Nephron (organoid): ENCODE measurements at regions not wholly inside any gene's neighbourhood (a gene's known extent, or its start where the extent isn't known, plus 50 kb on each side); places are given as distances from the start of the nearest gene placed in this dataset.
"Not testable (repeated sequence)": the region's sequence is repeated elsewhere in the genome, so short reads cannot be mapped to it uniquely, and the experiment has no call there.

Source experiments
- H3K27ac Mint-ChIP-seq, 3 experiments: 2 replicates each; pipeline ENCODE4 v1.8.0; 2020; ENCODE audit warnings: mixed read lengths in 3 of 3, mild to moderate bottlenecking in 2 of 3, moderate library complexity in 1 of 3
- H3K27me3 Mint-ChIP-seq: 2 replicates; pipeline ENCODE4 v1.8.0; 2021; ENCODE audit warnings: low read depth, mild to moderate bottlenecking, moderate library complexity, mixed read lengths
- H3K36me3 Mint-ChIP-seq: 2 replicates; pipeline ENCODE4 v1.8.0; 2020; ENCODE audit warnings: low read depth, mixed read lengths
- H3K4me1 Mint-ChIP-seq: 2 replicates; pipeline ENCODE4 v1.8.0; 2020; ENCODE audit warnings: mixed read lengths
- H3K4me3 Mint-ChIP-seq, 3 experiments: 2 replicates each; pipeline ENCODE4 v1.8.0; 2020; ENCODE audit warnings: mild to moderate bottlenecking in 3 of 3, mixed read lengths in 3 of 3, moderate library complexity in 2 of 3
- H3K9me3 Mint-ChIP-seq: 2 replicates; pipeline ENCODE4 v1.8.0; 2020; ENCODE audit warnings: mixed read lengths
- TF ChIP-seq, protein P1 (sequence below), 3 experiments: fragments of 200-600 bp; sonication (generic); IDR thresholded peaks; one replicate each; pipeline ENCODE4 v1.5.0; 2021; ENCODE audit warnings: antibody characterized with exemption in 3 of 3; ENCODE audit not compliant: unreplicated experiment in 3 of 3

DNA sequence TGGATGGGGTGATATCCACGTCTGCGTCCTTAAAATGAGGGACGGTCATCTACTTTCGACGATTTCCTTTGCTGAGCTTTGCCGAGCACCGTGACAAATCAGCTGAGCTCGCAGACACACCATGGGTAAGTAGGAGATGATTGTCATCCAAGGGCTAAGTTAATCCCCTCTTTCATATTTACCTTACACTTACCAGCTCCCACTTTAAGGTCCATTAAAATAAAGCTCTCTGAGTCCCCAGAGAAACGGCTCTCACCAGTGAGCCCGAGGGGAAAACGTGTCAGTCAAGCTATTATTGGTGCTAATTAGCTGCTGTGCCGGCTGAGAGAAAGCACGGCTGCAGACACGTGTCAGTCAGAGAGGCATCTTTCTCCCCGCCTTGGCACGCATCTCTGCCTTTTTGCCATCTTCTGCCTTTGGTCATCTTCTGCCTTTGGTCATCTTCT lies 72.2 kb downstream of the CRLF2 start:
- Mint-ChIP-seq H3K27ac (no peak overlapping the region), H3K27me3 (peaks cover 32% of the 10 kb centered on the region), H3K9me3 (no peaks in the 10 kb centered on the region), H3K4me3 (no peak overlapping the region), H3K4me1 (no peaks in the 10 kb centered on the region), H3K36me3 (no peaks in the 10 kb centered on the region)
- TF ChIP-seq, protein P1, sequence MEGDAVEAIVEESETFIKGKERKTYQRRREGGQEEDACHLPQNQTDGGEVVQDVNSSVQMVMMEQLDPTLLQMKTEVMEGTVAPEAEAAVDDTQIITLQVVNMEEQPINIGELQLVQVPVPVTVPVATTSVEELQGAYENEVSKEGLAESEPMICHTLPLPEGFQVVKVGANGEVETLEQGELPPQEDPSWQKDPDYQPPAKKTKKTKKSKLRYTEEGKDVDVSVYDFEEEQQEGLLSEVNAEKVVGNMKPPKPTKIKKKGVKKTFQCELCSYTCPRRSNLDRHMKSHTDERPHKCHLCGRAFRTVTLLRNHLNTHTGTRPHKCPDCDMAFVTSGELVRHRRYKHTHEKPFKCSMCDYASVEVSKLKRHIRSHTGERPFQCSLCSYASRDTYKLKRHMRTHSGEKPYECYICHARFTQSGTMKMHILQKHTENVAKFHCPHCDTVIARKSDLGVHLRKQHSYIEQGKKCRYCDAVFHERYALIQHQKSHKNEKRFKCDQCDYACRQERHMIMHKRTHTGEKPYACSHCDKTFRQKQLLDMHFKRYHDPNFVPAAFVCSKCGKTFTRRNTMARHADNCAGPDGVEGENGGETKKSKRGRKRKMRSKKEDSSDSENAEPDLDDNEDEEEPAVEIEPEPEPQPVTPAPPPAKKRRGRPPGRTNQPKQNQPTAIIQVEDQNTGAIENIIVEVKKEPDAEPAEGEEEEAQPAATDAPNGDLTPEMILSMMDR (IDR thresholded peaks at IDR 0.05; ENCODE audit: unreplicated experiment in 3 of 3), result no peak

DNA sequence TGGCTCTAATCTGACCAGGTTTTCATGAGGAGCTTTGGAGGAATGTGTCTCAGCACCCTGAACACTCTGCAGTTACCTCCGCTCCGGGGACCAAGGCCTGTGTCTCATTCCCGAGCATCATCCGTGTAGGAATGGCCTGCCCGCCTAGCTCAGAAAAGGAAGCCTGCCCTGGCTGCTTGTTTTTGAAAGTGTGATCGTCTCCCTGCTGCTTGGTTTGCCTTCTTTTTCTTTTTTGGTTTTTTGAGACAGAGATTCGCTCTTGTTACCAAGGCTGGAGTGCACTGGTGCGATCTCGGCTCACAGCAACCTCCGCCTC lies 73.3 kb downstream of the CRLF2 start:
- Mint-ChIP-seq H3K36me3 (no peaks in the 10 kb centered on the region), H3K4me1 (no peaks in the 10 kb centered on the region), H3K27ac (no peak overlapping the region), H3K27me3 (peaks cover 28% of the 10 kb centered on the region), H3K4me3 (no peak overlapping the region), H3K9me3 (no peaks in the 10 kb centered on the region)
- TF ChIP-seq, protein P1 (IDR thresholded peaks at IDR 0.05; ENCODE audit: unreplicated experiment in 3 of 3), result no peak

DNA sequence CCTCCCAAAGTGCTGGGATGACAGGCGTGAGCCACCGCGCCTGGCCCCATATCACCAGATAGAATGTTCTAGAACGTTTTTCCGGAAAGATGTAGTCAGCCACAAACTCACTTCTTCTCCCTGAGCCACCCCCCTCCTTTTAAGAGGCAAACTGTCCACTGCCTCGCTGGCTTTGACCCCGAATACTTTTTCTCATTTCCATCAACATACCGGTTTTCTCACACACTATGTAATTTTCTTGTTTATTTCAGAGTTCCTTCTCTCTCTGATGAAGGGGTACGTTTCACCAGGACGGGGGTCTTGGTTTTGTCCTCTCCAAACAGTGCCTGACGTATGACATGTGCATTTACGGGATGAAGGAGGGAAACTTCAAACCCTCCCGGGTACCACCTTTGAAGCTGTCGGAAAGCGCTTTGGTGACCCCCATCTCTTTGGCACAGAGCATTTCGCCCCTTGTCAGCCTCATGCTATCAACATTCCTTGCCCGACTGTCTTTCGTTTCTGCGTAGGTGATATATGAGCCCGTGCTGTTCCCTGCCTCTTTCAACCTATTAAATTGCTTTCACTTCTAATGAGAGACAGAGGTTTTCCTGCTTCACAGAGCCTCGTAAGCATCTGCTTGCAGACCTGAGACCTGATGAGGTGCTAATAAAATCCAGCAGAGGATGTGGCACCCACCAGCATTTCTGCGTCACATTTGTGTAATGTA lies 73.8 kb downstream of the CRLF2 start:
- Mint-ChIP-seq H3K27me3 (peaks cover 27% of the 10 kb centered on the region), H3K36me3 (no peaks in the 10 kb centered on the region), H3K4me3 (no peak overlapping the region), H3K9me3 (no peaks in the 10 kb centered on the region), H3K27ac (no peak overlapping the region), H3K4me1 (no peaks in the 10 kb centered on the region)
- TF ChIP-seq, protein P1 (IDR thresholded peaks at IDR 0.05; ENCODE audit: unreplicated experiment in 3 of 3), result no peak

DNA sequence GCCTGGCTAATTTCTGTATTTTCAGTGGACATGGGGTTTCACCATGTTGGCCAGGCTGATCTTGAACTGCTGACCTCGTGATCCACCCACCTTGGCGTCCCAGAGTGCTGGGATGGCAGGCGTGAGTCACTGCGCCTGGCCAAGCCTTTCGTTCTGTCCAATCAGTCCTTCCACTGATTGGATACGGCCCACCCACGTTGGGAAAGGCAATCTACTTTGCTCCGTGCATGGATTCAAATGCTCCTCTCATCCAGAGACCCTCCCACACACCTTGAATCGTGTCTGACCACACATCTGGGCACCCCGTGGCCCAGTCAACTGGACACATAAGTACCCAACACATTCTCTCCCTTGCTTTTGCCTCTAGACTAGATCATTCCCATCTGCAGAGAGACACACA lies 74.9 kb downstream of the CRLF2 start:
- H3K36me3 Mint-ChIP-seq, result no peaks in the 10 kb centered on the region
- H3K9me3 Mint-ChIP-seq, result no peaks in the 10 kb centered on the region
- TF ChIP-seq, protein P1 (IDR thresholded peaks at IDR 0.05; ENCODE audit: unreplicated experiment in 3 of 3), result no peak
- H3K4me1 Mint-ChIP-seq, result no peaks in the 10 kb centered on the region
- no peak overlapping the region for H3K27ac Mint-ChIP-seq
- no peak overlapping the region for H3K4me3 Mint-ChIP-seq
- peaks cover 27% of the 10 kb centered on the region for H3K27me3 Mint-ChIP-seq

DNA sequence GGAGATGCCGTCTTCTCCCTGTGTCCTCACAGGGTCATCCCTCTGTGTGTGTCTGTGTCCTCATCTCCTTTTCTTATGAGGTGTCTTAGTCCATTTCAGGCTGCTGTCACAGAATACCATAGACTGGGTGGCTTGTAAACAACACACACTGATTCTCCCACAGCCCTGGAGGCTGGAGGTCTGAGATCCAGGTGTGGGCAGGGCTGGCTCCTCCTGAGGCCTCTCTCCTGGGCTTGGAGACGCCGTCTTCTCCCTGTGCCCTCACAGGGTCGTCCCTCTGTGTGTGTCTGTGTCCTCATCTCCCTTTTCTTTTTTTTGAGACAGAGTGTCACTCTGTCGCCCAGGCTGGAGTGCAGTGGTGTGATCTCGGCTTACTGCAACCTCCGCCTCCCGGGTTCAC lies 75.9 kb downstream of the CRLF2 start:
- not testable (repeated sequence) for H3K36me3 Mint-ChIP-seq, H3K4me3 Mint-ChIP-seq

DNA sequence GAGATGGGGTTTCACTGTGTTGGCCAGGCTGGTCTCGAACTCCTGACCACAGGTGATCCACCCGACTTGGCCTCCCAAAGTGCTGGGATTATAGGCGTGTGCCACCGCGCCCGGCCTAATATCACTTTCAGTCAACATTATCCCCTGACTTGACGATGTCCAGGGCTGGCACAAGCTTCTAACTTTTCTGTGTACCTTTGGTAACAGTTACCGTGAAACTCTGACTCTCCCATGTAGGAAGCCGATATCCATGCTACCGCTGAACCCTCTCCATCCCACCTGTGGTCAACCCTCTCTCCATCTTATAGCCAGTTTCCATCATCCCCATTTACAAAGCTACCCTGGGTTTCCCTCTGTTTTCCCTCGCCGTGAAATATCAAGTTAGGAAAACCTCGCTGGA lies 77.5 kb downstream of the CRLF2 start:
- Mint-ChIP-seq H3K4me1 (no peaks in the 10 kb centered on the region), H3K27ac (no peak overlapping the region), H3K27me3 (peaks cover 20% of the 10 kb centered on the region), H3K4me3 (no peak overlapping the region), H3K36me3 (no peaks in the 10 kb centered on the region), H3K9me3 (no peaks in the 10 kb centered on the region)
- TF ChIP-seq, protein P1 (IDR thresholded peaks at IDR 0.05; ENCODE audit: unreplicated experiment in 3 of 3), result no peak

More for the DNA sequence above, 75.9 kb downstream of the CRLF2 start:
- not testable (repeated sequence) for H3K9me3 Mint-ChIP-seq, H3K4me1 Mint-ChIP-seq, H3K27ac Mint-ChIP-seq
- peaks cover 27% of the 10 kb centered on the region for H3K27me3 Mint-ChIP-seq
